Kasumi-1 (cell line): ENCODE measurements at regions not wholly inside any gene's neighbourhood (a gene's known extent, or its start where the extent isn't known, plus 50 kb on each side); places are given as distances from the start of the nearest gene placed in this dataset.
"Not testable (repeated sequence)": the region's sequence is repeated elsewhere in the genome, so short reads cannot be mapped to it uniquely, and the experiment has no call there.

Experiments
- DNase-seq, 2 experiments: peaks; one replicate each; lab custom pipeline; 2025; lab: John Stamatoyannopoulos, UW

DNA sequence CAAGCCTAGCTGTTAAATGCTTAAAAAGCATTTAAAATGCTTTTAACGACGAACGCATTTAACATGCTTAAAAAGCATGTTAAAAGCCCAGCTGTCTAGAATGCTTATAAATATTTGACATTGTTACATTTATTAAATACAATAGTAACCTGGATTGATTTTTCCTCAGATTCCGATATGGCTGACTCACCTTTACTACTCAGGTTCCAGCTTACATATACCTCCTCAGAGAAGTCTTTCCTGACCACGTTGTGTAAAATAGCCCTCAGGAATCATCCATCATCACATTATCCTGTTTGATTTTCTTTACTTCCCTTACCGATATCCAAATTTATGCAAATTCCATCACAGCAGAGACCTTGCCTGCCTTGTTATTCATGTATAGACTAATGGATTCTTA, 51.4 kb downstream of the SLC41A2 start:
- no peak for DNase-seq

DNA sequence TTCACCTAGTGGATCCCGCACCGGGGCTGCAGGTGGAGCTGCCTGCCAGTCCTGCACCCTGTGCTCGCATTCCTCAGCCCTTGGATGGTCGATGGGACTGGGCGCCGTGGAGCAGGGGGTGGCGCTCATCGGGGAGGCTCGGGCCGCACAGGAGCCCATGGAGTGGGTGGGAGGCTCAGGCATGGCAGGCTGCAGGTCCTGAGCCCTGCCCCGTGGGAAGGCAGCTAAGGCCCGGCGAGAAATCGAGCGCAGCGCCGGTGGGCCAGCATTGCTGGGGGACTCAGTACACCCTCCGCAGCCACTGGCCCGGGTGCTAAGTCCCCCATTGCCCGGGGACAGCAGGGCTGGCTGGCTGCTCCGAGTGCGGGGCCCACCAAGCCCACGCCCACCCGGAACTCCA, 52.6 kb downstream of the SLC41A2 start:
- DNase-seq: not testable (repeated sequence)

GRCh38 chr12:104903648-104904423, 54.3 kb downstream of the SLC41A2 start:
- DNase-seq: no peak

DNA sequence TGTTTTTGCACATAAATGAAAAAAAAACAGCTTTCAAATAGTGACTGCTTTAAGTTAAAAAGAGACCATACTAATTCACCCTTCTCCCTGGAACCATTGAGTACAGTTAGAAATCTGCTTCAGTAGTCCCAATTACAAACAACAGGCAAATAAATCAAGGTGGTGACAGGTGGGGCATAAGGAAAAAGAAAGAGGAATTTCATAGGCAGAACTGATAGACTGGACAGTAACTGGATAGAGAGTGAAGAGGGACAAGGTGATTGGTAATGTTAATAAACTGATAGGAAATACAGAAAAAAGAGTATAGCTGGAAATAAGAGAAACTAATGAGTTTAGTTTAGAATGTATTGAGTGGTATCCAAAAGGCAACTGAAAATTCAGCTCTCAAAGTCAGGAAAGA, 56.0 kb downstream of the SLC41A2 start:
- no peak for DNase-seq

GRCh38 chr12:104896710-104897109, 61.4 kb downstream of the SLC41A2 start:
- DNase-seq: no peak

- no peak for DNase-seq
Measured at GRCh38 chr12:104896146-104896545, 61.9 kb downstream of the SLC41A2 start.

DNA sequence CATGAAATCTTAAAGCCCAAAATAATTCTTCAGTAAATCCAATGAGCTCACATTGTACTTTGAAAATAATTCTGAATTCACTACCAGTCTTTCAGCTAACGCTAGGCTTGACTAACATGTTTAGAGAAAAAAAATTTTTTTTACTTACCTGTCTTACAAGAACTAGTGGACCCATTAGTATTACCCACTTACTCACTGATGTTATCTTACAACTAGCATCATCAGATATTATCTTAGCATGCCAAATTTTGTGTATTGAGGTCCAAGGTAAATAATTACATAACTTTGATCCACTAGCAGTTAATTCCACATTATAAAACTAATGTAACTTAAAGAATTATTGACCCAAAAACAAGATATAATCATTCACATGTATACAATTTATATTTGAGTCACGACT, 62.7 kb downstream of the SLC41A2 start:
- no peak for DNase-seq

GRCh38 chr12:104890476-104891096, 67.5 kb downstream of the SLC41A2 start:
- no peak for DNase-seq

- DNase-seq: no peak
Measured at GRCh38 chr12:104889735-104890134, 68.4 kb downstream of the SLC41A2 start.

DNA sequence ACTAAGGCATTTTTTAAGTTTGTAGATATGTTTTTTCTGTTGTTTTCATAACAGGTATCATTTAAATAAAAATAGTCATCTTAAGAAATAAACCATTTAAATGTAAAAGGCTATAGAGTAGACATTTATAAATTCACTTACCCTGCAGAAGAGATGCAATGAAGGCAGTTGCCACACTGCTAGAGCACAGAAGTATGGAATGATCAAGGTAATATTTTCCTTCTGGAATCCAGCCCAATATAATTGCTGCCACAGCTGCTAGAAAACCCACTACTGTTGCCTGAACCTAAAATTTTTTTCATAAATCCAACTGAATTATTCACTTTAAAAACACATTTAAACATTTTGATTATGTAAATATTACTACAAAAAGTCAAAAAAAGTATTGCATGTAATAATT, 69.2 kb downstream of the SLC41A2 start:
- DNase-seq: no peak

GRCh38 chr12:104888481-104888880, 69.6 kb downstream of the SLC41A2 start:
- DNase-seq: no peak

GRCh38 chr12:104887452-104887851, 70.6 kb downstream of the SLC41A2 start:
- DNase-seq: no peak

GRCh38 chr12:104886418-104887401, 71.4 kb downstream of the SLC41A2 start:
- no peak for DNase-seq

DNA sequence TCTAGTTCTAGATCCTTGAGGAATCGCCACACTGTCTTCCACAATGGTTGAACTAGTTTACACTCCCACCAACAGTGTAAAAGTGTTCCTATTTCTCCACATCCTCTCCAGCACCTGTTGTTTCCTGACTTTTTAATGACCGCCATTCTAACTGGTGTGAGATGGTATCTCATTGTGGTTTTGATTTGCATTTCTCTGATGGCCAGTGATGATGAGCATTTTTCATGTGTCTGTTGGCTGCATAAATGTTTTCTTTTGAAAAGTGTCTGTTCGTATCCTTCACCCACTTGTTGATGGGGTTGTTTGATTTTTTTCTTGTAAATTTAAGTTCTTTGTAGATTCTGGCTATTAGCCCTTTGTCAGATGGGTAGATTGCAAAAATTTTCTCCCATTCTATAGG, 79.2 kb downstream of the SLC41A2 start:
- DNase-seq: not testable (repeated sequence)

- DNase-seq: peak; percentile 74 to 91
Measured at GRCh38 chr12:104877103-104877705, 80.9 kb downstream of the SLC41A2 start.

GRCh38 chr12:104873374-104873773, 84.7 kb downstream of the SLC41A2 start:
- no peak for DNase-seq

DNA sequence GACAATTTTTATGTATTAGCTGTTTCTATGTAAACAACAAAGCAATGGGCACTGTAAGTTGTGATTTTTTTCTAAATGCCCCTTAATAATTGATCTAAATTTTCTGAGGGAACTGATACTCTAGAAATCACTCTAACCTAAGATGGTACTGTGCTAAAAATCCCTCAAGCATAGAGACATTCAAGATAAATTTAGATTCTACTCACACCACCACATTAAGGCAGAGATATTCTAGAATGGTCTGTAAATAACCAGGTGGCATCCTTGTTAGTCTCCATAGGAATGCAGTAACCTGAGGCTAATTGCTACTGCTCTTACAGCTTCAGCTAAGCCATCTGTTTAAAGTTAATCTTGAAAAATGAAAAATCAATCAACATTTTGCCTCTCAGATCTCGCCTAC, 87.3 kb downstream of the SLC41A2 start:
- no peak for DNase-seq

- no peak for DNase-seq
Measured at GRCh38 chr12:104866291-104866690, 91.8 kb downstream of the SLC41A2 start.

DNA sequence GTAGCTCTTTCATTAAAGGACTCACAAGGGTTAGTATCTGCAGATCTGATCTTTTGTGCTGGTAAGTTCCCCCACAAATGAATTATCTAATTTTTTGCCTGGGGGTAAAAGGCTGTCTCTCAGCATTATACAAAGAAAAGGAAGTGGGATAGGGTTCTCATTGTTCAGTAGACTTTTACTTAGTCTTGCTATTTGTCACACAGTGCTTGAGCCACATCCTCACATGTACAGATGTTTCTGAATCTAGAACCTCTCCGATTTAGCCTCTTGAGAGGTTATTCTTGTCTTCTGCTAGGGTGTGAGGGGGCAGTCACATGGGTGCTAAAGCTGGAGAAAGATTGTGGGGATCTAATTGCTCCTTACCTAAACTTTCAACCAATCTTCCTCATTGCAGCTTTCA, 93.0 kb downstream of the SLC41A2 start:
- peak in 1 of 2 experiments; percentile 66 for DNase-seq

- no peak for DNase-seq
Measured at GRCh38 chr12:104864668-104865067, 93.4 kb downstream of the SLC41A2 start.

DNA sequence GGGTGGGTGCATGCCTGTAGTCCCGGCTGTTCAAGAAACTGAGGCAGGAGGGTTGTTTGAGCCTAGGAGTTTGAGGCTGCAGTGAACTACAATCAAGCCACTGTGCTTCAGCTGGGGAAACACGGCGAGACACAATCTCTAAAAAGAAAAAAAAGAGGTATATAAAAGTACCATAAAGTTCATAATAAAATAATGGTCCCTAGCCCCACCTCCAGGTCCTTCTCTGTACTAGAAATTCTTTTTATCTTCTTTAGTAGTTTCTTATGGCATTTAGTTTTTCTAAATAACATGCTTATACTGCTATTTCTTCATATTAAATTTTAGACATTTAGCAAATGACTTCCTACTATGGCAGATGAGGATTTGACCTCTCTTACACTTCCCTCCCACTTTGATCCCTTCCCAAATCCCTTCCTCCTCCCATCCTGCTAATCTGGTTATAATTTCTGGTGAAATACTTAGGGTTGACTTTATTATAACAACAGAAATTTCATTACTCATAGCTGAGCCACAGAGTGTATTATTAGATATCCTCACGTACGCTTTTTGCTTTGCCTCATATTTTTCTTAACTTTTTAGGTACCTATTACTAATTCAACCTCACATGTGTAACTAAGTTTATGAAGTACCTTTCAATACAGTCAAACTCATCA, 94.7 kb downstream of the SLC41A2 start:
- no peak for DNase-seq
